Parathyroid adenoma (tissue), 2 donors: ENCODE measurements at regions not wholly inside any gene's neighbourhood (a gene's known extent, or its start where the extent isn't known, plus 50 kb on each side); places are given as distances from the start of the nearest gene placed in this dataset.

ENCODE experiments used
- H2AFZ ChIP-seq: fragments of 300-600 bp; sonication (generic); one replicate; pipeline ENCODE4 v1.7.0; 2017; ENCODE audit warnings: antibody characterized with exemption, mild to moderate bottlenecking
- H3K27ac ChIP-seq: fragments of 300-600 bp; sonication (generic); one replicate; pipeline ENCODE4 v1.7.0; 2017
- H3K27me3 ChIP-seq: fragments of 300-600 bp; sonication (generic); one replicate; pipeline ENCODE4 v1.7.0; 2017; ENCODE audit warnings: low read length; ENCODE audit not compliant: control insufficient read depth, insufficient read depth
- H3K36me3 ChIP-seq: fragments of 300-600 bp; sonication (generic); one replicate; pipeline ENCODE4 v1.7.0; 2017; ENCODE audit warnings: low read length; ENCODE audit not compliant: control insufficient read depth, insufficient read depth
- H3K4me1 ChIP-seq: fragments of 300-600 bp; sonication (generic); one replicate; pipeline ENCODE4 v1.7.0; 2017; ENCODE audit warnings: control low read depth
- H3K4me2 ChIP-seq: fragments of 300-600 bp; sonication (generic); one replicate; pipeline ENCODE4 v1.7.0; 2017; ENCODE audit warnings: low read length
- H3K4me3 ChIP-seq: fragments of 300-600 bp; sonication (generic); one replicate; pipeline ENCODE4 v1.7.0; 2017; ENCODE audit warnings: low read depth, low read length
- H3K79me2 ChIP-seq: fragments of 300-600 bp; sonication (generic); one replicate; pipeline ENCODE4 v1.7.0; 2017; ENCODE audit warnings: control low read depth
- H3K9ac ChIP-seq: fragments of 300-600 bp; sonication (generic); one replicate; pipeline ENCODE4 v1.7.0; 2017; ENCODE audit warnings: mild to moderate bottlenecking
- H3K9me3 ChIP-seq: fragments of 300-600 bp; sonication (generic); one replicate; pipeline ENCODE4 v1.7.0; 2017; ENCODE audit warnings: low read length; ENCODE audit not compliant: control insufficient read depth
- TF ChIP-seq, protein P1 (sequence below): fragments of 300-600 bp; sonication (generic); IDR thresholded peaks from one replicate; pipeline ENCODE4 v1.7.0; 2017; ENCODE audit warnings: antibody characterized with exemption, mild to moderate bottlenecking
- donor health status: primary hyperparathyroidism.

DNA sequence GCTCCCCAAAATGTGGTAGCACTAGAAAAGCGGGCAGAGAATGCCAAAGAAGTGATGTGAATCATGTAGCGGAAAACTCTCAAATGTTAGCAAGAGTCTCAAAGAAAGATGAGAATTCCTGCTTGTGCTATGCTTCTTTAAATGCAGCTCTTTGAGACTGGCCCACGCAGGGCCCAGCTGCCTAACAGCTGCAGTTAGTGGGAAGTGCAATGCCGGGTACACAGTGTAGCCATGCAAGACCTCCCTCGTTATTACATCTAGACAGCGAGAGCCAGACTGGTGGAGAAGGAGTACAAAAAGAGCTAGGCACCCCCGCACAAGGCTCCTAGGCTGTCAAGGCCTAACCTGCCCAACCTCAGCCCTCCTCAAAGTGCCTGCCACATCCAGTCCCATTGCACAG is 201.7 kb upstream of the PRDM1 start:
- Histone ChIP-seq H3K27ac (no peak overlapping the region), H2AFZ (no peak overlapping the region), H3K79me2 (no peaks in the 10 kb centered on the region), H3K27me3 (no peaks in the 10 kb centered on the region), H3K4me2 (no peak overlapping the region), H3K4me1 (no peaks in the 10 kb centered on the region), H3K36me3 (no peaks in the 10 kb centered on the region), H3K9ac (no peak overlapping the region), H3K4me3 (no peak overlapping the region), H3K9me3 (no peaks in the 10 kb centered on the region)
- TF ChIP-seq, protein P1, sequence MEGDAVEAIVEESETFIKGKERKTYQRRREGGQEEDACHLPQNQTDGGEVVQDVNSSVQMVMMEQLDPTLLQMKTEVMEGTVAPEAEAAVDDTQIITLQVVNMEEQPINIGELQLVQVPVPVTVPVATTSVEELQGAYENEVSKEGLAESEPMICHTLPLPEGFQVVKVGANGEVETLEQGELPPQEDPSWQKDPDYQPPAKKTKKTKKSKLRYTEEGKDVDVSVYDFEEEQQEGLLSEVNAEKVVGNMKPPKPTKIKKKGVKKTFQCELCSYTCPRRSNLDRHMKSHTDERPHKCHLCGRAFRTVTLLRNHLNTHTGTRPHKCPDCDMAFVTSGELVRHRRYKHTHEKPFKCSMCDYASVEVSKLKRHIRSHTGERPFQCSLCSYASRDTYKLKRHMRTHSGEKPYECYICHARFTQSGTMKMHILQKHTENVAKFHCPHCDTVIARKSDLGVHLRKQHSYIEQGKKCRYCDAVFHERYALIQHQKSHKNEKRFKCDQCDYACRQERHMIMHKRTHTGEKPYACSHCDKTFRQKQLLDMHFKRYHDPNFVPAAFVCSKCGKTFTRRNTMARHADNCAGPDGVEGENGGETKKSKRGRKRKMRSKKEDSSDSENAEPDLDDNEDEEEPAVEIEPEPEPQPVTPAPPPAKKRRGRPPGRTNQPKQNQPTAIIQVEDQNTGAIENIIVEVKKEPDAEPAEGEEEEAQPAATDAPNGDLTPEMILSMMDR, result no peak

GRCh38 chr6:105884011-105884410 is 202.1 kb upstream of the PRDM1 start:
- Histone ChIP-seq H3K27ac (no peak overlapping the region), H3K9ac (no peak overlapping the region), H3K36me3 (no peaks in the 10 kb centered on the region), H2AFZ (no peak overlapping the region), H3K79me2 (no peaks in the 10 kb centered on the region), H3K9me3 (no peaks in the 10 kb centered on the region), H3K27me3 (no peaks in the 10 kb centered on the region), H3K4me2 (no peak overlapping the region), H3K4me1 (no peaks in the 10 kb centered on the region), H3K4me3 (no peak overlapping the region)
- TF ChIP-seq, protein P1, result no peak

GRCh38 chr6:105882828-105883227 is 203.3 kb upstream of the PRDM1 start:
- no peaks in the 10 kb centered on the region for H3K4me1 ChIP-seq
- no peak overlapping the region for H2AFZ ChIP-seq
- no peak overlapping the region for H3K9ac ChIP-seq
- H3K4me2 ChIP-seq, result no peak overlapping the region
- H3K9me3 ChIP-seq, result no peaks in the 10 kb centered on the region
- no peaks in the 10 kb centered on the region for H3K79me2 ChIP-seq
- no peaks in the 10 kb centered on the region for H3K27me3 ChIP-seq
- H3K27ac ChIP-seq, result no peak overlapping the region
- TF ChIP-seq, protein P1, result no peak
- no peaks in the 10 kb centered on the region for H3K36me3 ChIP-seq
- H3K4me3 ChIP-seq, result no peak overlapping the region

DNA sequence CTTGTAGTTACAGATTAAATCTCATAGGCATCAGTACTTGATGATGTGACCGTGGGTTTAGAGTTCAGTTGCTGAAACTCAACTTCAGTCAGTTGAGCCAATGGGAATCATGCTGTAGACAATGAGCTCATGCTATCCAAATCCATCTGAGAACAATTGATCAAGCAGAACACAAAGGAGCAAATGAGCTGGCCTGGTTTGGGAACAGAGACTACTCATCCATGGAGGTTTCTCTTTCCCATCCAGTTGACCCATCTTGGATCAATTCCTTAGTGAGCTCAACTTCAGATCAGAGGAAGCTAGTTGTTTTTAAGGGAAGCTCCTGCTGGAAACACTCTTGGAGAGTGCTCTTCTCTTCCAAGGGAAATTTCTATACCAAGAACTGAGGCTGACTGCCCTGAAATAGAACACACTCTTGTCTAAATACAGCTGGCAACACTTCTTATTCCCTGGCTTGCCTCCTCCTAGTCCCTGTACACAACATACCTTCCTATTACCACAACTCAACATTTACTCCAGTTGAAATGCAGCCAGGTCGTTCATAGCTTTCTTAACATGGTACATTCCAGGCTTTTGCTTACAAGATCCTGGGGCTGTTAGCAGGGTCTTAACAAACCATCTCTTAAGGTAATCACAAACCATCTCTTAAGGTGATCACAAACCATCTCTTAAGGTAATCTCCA is 203.9 kb upstream of the PRDM1 start:
- H3K27ac ChIP-seq, result no peak overlapping the region
- H3K9ac ChIP-seq, result no peak overlapping the region
- TF ChIP-seq, protein P1, result no peak
- H3K36me3 ChIP-seq, result no peaks in the 10 kb centered on the region
- no peaks in the 10 kb centered on the region for H3K79me2 ChIP-seq
- no peak overlapping the region for H3K4me2 ChIP-seq
- H3K27me3 ChIP-seq, result no peaks in the 10 kb centered on the region
- no peaks in the 10 kb centered on the region for H3K9me3 ChIP-seq
- no peak overlapping the region for H3K4me3 ChIP-seq
- no peak overlapping the region for H2AFZ ChIP-seq
- no peaks in the 10 kb centered on the region for H3K4me1 ChIP-seq

- Histone ChIP-seq H3K4me3 (no peak overlapping the region), H2AFZ (no peak overlapping the region), H3K36me3 (no peaks in the 10 kb centered on the region), H3K27ac (no peak overlapping the region), H3K79me2 (no peaks in the 10 kb centered on the region), H3K27me3 (no peaks in the 10 kb centered on the region), H3K9me3 (no peaks in the 10 kb centered on the region), H3K4me2 (no peak overlapping the region), H3K4me1 (no peaks in the 10 kb centered on the region), H3K9ac (no peak overlapping the region)
- TF ChIP-seq, protein P1, result no peak
These were observed 204.5 kb upstream of the PRDM1 start for GRCh38 chr6:105881608-105882007.
